ENCODE measurements at regions not wholly inside any gene's neighbourhood (a gene's known extent, or its start where the extent isn't known, plus 50 kb on each side); places are given as distances from the start of the nearest gene placed in this dataset.

- TF ChIP-seq CTCF (IDR thresholded peaks at IDR 0.05), result no peak
Measured at GRCh38 chr4:114116861-114117260, 137.4 kb upstream of the ARSJ start.

- TF ChIP-seq CTCF (IDR thresholded peaks at IDR 0.05), result no peak
Measured at GRCh38 chr4:114121221-114121620, 141.8 kb upstream of the ARSJ start.

DNA sequence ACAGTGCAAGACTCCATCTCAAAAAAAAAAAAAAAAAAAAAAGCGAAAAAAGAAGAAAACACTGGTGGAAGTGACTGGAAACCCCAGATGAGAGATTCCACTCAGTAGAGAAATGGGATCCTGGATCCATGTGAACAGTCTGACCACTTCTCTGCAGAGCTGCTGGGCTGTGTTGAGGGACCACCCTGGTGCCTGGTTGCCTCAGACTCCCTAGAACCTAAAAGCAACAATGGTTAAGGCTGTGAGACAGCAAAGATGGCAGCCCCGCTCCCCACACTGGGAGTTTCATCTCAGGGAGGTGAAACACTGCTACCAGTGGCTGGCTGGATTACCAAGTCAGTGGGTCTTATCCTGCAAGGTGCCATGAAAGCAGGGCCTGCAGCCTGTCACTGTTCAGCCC lies 152.8 kb upstream of the ARSJ start:
- TF ChIP-seq CTCF (IDR thresholded peaks at IDR 0.05), result no peak

GRCh38 chr4:114132830-114133229 lies 153.4 kb upstream of the ARSJ start:
- TF ChIP-seq CTCF (IDR thresholded peaks at IDR 0.05), result no peak; the same call in 1 of the 2 replicates

DNA sequence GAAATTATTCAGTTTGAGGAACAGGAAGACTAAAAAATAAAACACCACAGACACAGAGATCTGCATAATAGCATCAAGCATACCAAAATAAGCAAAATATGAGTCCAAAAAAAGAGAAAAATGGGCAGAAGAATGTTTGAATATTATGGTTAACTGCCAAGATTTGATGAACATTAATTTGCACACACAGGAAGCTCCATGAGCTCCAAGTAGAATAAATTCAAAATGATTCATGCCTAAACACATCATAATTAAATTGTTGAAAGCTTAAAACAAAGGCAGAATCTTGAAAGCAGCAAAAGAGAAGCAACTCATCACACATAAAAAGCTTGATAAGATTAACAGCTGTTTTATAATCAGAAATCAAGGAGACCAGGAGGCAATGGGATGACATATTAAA lies 156.6 kb upstream of the ARSJ start:
- TF ChIP-seq CTCF (IDR thresholded peaks at IDR 0.05), result no peak

- no peak for TF ChIP-seq CTCF (IDR thresholded peaks at IDR 0.05)
Measured at GRCh38 chr4:114137984-114138383, 158.5 kb upstream of the ARSJ start.

DNA sequence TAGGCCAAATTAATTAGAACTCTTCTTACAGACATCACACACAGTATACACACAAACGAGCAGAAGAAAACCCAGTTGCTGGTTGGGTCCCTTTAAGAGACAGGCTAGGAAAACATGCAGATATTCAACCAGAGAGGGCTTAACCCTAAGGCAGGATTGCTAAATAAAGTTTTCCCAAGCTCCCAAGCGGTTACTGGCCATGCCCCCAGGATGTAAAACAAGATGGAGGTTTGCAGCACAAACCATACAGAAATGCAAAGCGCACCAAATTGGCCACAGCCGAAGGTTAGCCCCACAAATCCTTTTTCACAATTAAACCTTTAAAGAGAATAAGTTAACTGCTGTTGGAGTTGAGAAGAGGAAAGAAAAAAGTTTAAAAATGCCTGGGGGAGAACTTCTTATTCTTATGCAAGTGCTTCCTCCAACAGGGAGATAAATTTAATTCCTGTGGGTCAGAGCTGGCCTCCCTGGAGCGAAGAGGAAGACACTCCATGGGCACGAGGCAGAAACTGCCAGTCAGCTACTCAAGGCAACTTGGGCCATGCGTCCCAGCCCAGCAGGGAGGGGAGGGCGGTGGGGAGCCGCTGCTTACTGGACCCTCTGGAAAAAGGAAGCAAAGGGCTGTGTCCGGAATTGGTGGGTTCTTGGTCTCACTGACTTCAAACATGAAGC lies 167.6 kb upstream of the ARSJ start:
- TF ChIP-seq CTCF (IDR thresholded peaks at IDR 0.05), result no peak

GRCh38 chr4:114156371-114156770 lies 176.9 kb upstream of the ARSJ start:
- no peak for TF ChIP-seq CTCF (IDR thresholded peaks at IDR 0.05)
